ENCODE measurements at regions not wholly inside any gene's neighbourhood (a gene's known extent, or its start where the extent isn't known, plus 50 kb on each side); places are given as distances from the start of the nearest gene placed in this dataset.

DNA sequence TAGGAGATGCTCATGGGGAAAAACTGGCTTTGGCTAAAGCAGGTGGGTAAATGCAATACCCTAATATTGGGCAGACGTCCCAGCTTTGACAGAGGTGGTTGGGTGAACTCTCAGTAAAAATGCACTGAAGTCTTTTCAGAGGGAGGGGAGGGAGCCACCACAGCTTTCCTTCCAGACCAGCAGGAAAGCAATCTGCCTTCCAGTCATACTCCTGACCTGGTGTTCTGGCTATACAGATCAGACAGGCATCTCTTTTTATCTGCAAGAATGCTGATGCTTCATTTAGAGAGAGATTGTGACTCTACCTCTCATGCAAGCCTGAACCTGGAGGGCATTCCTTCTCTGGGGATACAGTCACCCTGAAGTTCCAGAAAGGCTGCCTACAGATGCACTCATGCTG is 52.6 kb upstream of the ICA1 start:
- TF ChIP-seq, protein P1, sequence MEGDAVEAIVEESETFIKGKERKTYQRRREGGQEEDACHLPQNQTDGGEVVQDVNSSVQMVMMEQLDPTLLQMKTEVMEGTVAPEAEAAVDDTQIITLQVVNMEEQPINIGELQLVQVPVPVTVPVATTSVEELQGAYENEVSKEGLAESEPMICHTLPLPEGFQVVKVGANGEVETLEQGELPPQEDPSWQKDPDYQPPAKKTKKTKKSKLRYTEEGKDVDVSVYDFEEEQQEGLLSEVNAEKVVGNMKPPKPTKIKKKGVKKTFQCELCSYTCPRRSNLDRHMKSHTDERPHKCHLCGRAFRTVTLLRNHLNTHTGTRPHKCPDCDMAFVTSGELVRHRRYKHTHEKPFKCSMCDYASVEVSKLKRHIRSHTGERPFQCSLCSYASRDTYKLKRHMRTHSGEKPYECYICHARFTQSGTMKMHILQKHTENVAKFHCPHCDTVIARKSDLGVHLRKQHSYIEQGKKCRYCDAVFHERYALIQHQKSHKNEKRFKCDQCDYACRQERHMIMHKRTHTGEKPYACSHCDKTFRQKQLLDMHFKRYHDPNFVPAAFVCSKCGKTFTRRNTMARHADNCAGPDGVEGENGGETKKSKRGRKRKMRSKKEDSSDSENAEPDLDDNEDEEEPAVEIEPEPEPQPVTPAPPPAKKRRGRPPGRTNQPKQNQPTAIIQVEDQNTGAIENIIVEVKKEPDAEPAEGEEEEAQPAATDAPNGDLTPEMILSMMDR (IDR thresholded peaks at IDR 0.05; ENCODE audit: insufficient read depth, low read length, poor library complexity, severe bottlenecking), result no peak
- TF ChIP-seq EZH2phosphoT487 (conservative IDR thresholded peaks at IDR 0.05; ENCODE audit: low read length), result no peak
